ENCODE measurements at regions not wholly inside any gene's neighbourhood (a gene's known extent, or its start where the extent isn't known, plus 50 kb on each side); places are given as distances from the start of the nearest gene placed in this dataset.

- H3K9me3 ChIP-seq (replicated peaks; ENCODE audit: control insufficient read depth, insufficient read depth, low read length): no peaks in the 10 kb centered on the region
- DNase-seq (ENCODE audit: low read depth, low spot score) (no peak), FAIRE-seq (no peak), ATAC-seq (no peak)
- RAD21 ChIA-PET (ENCODE audit: unreplicated experiment): no interaction called here
- POLR2A ChIA-PET: no interaction called here
- no TSS peak for BruUV-seq (replicated peaks)
- SMC1A ChIA-PET (ENCODE audit: uncharacterized antibody, unreplicated experiment): no interaction called here
- H3K4me3 ChIP-seq: no peak overlapping the region
- CTCF ChIA-PET: no interaction called here
- H2AFZ ChIP-seq (ENCODE audit: control insufficient read depth, low read depth, low read length): no peak overlapping the region
- no peak overlapping the region for H3K27ac ChIP-seq (ENCODE audit: control insufficient read depth, insufficient read depth)
- no peak overlapping the region for H3K9ac ChIP-seq (ENCODE audit: control insufficient read depth, insufficient read depth, low read length)
- H3K4me2 ChIP-seq (ENCODE audit: control insufficient read depth, insufficient read depth): no peak overlapping the region
- no peaks in the 10 kb centered on the region for H3K4me1 ChIP-seq (ENCODE audit: control insufficient read depth, insufficient read depth, low read length)
- H3K79me2 ChIP-seq (ENCODE audit: control insufficient read depth, insufficient read depth, low read length): no peaks in the 10 kb centered on the region
- WGBS (ENCODE audit: insufficient coverage, insufficient replicate concordance, low lambda C conversion rate, missing lambda C conversion rate): 37% methylated on average over 2 of the region's 2 CpGs
- H4K20me1 ChIP-seq (ENCODE audit: control insufficient read depth, insufficient read depth): no peaks in the 10 kb centered on the region
- no peaks in the 10 kb centered on the region for H3K36me3 ChIP-seq (ENCODE audit: control insufficient read depth in 2 of 2, insufficient read depth in 2 of 2, low read length in 1 of 2)
- intact Hi-C loops (cut with micrococcal nuclease; ENCODE audit: unreplicated experiment) (no loop called here), in situ Hi-C loops (cut with MboI) (no loop called here)
- no peaks in the 10 kb centered on the region for H3K27me3 ChIP-seq (replicated peaks in 1 of 2; ENCODE audit: control insufficient read depth in 2 of 2, insufficient read depth in 2 of 2, low read length in 1 of 2)
- TF ChIP-seq SREBF1 (IDR thresholded peaks at IDR 0.05; ENCODE audit: low read length): no peak
- no peak for TF ChIP-seq ASH2L (IDR thresholded peaks at IDR 0.05; ENCODE audit: borderline replicate concordance, low read depth)
- TF ChIP-seq SUZ12 (IDR thresholded peaks at IDR 0.05; ENCODE audit: unreplicated experiment): no peak
- no peak for TF ChIP-seq MEF2A (IDR thresholded peaks at IDR 0.05; ENCODE audit: insufficient read depth, low read depth, low read length)
- TF ChIP-seq PAX5 (IDR thresholded peaks at IDR 0.05; ENCODE audit: borderline replicate concordance, low read depth, low read length): no peak
- no peak for TF ChIP-seq RAD51 (IDR thresholded peaks at IDR 0.05)
- TF ChIP-seq POLR2A (IDR thresholded peaks at IDR 0.05; ENCODE audit: low read depth, low read length): no peak
- no peak for TF ChIP-seq HDAC6 (IDR thresholded peaks at IDR 0.05; ENCODE audit: unreplicated experiment)
- no peak for TF ChIP-seq ZBTB40 (IDR thresholded peaks at IDR 0.05; ENCODE audit: borderline replicate concordance)
- TF ChIP-seq, protein P1, sequence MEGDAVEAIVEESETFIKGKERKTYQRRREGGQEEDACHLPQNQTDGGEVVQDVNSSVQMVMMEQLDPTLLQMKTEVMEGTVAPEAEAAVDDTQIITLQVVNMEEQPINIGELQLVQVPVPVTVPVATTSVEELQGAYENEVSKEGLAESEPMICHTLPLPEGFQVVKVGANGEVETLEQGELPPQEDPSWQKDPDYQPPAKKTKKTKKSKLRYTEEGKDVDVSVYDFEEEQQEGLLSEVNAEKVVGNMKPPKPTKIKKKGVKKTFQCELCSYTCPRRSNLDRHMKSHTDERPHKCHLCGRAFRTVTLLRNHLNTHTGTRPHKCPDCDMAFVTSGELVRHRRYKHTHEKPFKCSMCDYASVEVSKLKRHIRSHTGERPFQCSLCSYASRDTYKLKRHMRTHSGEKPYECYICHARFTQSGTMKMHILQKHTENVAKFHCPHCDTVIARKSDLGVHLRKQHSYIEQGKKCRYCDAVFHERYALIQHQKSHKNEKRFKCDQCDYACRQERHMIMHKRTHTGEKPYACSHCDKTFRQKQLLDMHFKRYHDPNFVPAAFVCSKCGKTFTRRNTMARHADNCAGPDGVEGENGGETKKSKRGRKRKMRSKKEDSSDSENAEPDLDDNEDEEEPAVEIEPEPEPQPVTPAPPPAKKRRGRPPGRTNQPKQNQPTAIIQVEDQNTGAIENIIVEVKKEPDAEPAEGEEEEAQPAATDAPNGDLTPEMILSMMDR (IDR thresholded peaks at IDR 0.05 in 2 of 3, conservative IDR thresholded peaks at IDR 0.05 in 1 of 3; ENCODE audit: control insufficient read depth in 2 of 3, extremely low read depth in 1 of 3, insufficient read depth in 1 of 3, low read depth in 3 of 3, low read length in 3 of 3): no peak
- no peak for TF ChIP-seq TAF1 (IDR thresholded peaks at IDR 0.05; ENCODE audit: borderline replicate concordance, low read depth, low read length)
- TF ChIP-seq CEBPB (IDR thresholded peaks at IDR 0.05; ENCODE audit: borderline replicate concordance in 1 of 2, low read depth in 2 of 2, low read length in 2 of 2): no peak
- no peak for TF ChIP-seq TCF7 (IDR thresholded peaks at IDR 0.05; ENCODE audit: borderline replicate concordance)
- TF ChIP-seq, protein P2, sequence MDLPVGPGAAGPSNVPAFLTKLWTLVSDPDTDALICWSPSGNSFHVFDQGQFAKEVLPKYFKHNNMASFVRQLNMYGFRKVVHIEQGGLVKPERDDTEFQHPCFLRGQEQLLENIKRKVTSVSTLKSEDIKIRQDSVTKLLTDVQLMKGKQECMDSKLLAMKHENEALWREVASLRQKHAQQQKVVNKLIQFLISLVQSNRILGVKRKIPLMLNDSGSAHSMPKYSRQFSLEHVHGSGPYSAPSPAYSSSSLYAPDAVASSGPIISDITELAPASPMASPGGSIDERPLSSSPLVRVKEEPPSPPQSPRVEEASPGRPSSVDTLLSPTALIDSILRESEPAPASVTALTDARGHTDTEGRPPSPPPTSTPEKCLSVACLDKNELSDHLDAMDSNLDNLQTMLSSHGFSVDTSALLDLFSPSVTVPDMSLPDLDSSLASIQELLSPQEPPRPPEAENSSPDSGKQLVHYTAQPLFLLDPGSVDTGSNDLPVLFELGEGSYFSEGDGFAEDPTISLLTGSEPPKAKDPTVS (IDR thresholded peaks at IDR 0.05; ENCODE audit: low read depth, low read length): no peak
- no peak for TF ChIP-seq PML (IDR thresholded peaks at IDR 0.05; ENCODE audit: low read length)
- TF ChIP-seq NR2C1 (IDR thresholded peaks at IDR 0.05): no peak
- TF ChIP-seq, protein P3, sequence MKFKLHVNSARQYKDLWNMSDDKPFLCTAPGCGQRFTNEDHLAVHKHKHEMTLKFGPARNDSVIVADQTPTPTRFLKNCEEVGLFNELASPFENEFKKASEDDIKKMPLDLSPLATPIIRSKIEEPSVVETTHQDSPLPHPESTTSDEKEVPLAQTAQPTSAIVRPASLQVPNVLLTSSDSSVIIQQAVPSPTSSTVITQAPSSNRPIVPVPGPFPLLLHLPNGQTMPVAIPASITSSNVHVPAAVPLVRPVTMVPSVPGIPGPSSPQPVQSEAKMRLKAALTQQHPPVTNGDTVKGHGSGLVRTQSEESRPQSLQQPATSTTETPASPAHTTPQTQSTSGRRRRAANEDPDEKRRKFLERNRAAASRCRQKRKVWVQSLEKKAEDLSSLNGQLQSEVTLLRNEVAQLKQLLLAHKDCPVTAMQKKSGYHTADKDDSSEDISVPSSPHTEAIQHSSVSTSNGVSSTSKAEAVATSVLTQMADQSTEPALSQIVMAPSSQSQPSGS (IDR thresholded peaks at IDR 0.05; ENCODE audit: low read length): no peak
Measured at GRCh38 chr2:114185501-114185900, 256.9 kb upstream of the DPP10 start.
